ENCODE measurements at regions not wholly inside any gene's neighbourhood (a gene's known extent, or its start where the extent isn't known, plus 50 kb on each side); places are given as distances from the start of the nearest gene placed in this dataset.

- TF ChIP-seq POLR2AphosphoS5 (IDR thresholded peaks at IDR 0.05) (no peak), POLR2A (IDR thresholded peaks at IDR 0.05) (no peak)
- TF ChIP-seq, protein P1, sequence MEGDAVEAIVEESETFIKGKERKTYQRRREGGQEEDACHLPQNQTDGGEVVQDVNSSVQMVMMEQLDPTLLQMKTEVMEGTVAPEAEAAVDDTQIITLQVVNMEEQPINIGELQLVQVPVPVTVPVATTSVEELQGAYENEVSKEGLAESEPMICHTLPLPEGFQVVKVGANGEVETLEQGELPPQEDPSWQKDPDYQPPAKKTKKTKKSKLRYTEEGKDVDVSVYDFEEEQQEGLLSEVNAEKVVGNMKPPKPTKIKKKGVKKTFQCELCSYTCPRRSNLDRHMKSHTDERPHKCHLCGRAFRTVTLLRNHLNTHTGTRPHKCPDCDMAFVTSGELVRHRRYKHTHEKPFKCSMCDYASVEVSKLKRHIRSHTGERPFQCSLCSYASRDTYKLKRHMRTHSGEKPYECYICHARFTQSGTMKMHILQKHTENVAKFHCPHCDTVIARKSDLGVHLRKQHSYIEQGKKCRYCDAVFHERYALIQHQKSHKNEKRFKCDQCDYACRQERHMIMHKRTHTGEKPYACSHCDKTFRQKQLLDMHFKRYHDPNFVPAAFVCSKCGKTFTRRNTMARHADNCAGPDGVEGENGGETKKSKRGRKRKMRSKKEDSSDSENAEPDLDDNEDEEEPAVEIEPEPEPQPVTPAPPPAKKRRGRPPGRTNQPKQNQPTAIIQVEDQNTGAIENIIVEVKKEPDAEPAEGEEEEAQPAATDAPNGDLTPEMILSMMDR (IDR thresholded peaks at IDR 0.05) = no peak
These were observed 326.0 kb upstream of the SPRY2 start for GRCh38 chr13:80666782-80667552.
